Upper lobe of left lung (tissue), 6 donors: ENCODE measurements at regions not wholly inside any gene's neighbourhood (a gene's known extent, or its start where the extent isn't known, plus 50 kb on each side); places are given as distances from the start of the nearest gene placed in this dataset.

Source experiments
- ATAC-seq, 2 donors: fragments of 200-7000 bp; cut with Tn5 transposase; one replicate each; pipeline ENCODE4 v1.9.1; 2022; ENCODE audit warnings: mild to moderate bottlenecking in 2 of 2, moderate library complexity in 2 of 2; ENCODE audit not compliant: low FRiP score in 2 of 2
- DNase-seq, 2 donors: peaks; one replicate each; pipeline ENCODE4 v3.0.0-alpha.2; 2019 to 2020
- H3K27ac ChIP-seq, 4 donors: fragments of 200-600 bp; sonication (generic); one replicate each; pipeline ENCODE4 v1.5.1; 2016 to 2019
- H3K27me3 ChIP-seq, 4 donors: fragments of 200-600 bp; sonication (generic); one replicate each; pipeline ENCODE4 v1.5.1; 2017 to 2019
- H3K36me3 ChIP-seq, 4 donors: fragments of 200-600 bp; sonication (generic); one replicate each; pipeline ENCODE4 v1.5.1; 2016 to 2019
- H3K4me1 ChIP-seq, 4 donors: fragments of 200-600 bp; sonication (generic); one replicate each; pipeline ENCODE4 v1.5.1; 2018 to 2019
- H3K4me3 ChIP-seq, 4 donors: fragments of 200-600 bp; sonication (generic); one replicate each; pipeline ENCODE4 v1.5.1; 2017 to 2019; ENCODE audit warnings: mild to moderate bottlenecking in 2 of 4, moderate library complexity in 1 of 4
- H3K9me3 ChIP-seq, 4 donors: fragments of 200-600 bp; sonication (generic); one replicate each; pipeline ENCODE4 v1.5.1; 2018 to 2019
- EP300 ChIP-seq, 4 donors: sonication (generic); formaldehyde crosslinking; IDR thresholded peaks; one replicate each; pipeline ENCODE4 v1.5.1; 2017; ENCODE audit warnings: antibody characterized with exemption in 4 of 4, control low read depth in 2 of 4
- POLR2A ChIP-seq, 4 donors: fragments of 450-650 bp; IDR thresholded peaks; one replicate each; pipeline ENCODE4 v1.5.1; 2016 to 2017; ENCODE audit warnings: antibody characterized with exemption in 4 of 4, mild to moderate bottlenecking in 2 of 4
- POLR2AphosphoS5 ChIP-seq, 2 donors: sonication (generic); formaldehyde crosslinking; IDR thresholded peaks; one replicate each; pipeline ENCODE4 v1.5.1; 2017; ENCODE audit warnings: antibody characterized with exemption in 2 of 2
- WGBS, 2 donors: methylation state at CpG; one replicate each; pipeline ENCODE4 v1.1.5; 2017 to 2018; 5-methylcytosine and 5-hydroxymethylcytosine counted together
- TF ChIP-seq, protein P1 (sequence below), 6 experiments: fragments of 450-650 bp in 4 of 6; fragments of 200-600 bp in 2 of 6; sonication (generic) in 2 of 6; IDR thresholded peaks; one replicate each; pipeline ENCODE4 v1.5.1; 2016 to 2019; ENCODE audit warnings: antibody characterized with exemption in 6 of 6
- donor health status: DM: no; HTN: no; CAD: no; lungs with moderate emphysema.
- donor health status: DM: no; HTN: yes; CAD: no; lungs with severe emphysema.

DNA sequence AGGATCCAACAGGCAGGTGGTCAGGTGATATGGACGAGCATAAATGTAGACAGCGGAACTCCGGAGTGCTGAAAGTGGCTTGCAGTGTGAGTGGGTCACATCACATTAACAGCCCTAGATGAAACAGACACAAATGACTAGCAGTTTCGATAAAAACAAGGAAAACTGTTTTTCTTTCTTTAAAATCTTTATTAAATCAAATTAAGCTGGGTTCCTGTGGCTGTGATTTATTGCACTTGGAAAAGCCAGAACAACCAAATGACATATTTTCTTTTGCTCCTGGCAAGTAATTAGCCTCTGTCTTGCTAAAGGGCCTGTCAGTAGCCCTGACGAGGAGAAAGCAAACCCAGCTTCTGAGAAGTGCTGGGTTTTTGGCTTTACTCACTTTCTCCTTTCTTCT, 152.9 kb upstream of the DDX18 start:
- Histone ChIP-seq H3K9me3 (no peaks in the 10 kb centered on the region), H3K4me1 (no peaks in the 10 kb centered on the region), H3K4me3 (no peak overlapping the region), H3K27ac (no peak overlapping the region), H3K27me3 (no peaks in the 10 kb centered on the region), H3K36me3 (no peaks in the 10 kb centered on the region)
- DNase-seq (no peak), ATAC-seq (no peak)
- WGBS, 2 donors: 64 to 69% methylated on average over 5 of the region's 5 CpGs
- TF ChIP-seq EP300 (IDR thresholded peaks at IDR 0.05): no peak
- TF ChIP-seq POLR2A (IDR thresholded peaks at IDR 0.05): no peak
- TF ChIP-seq POLR2AphosphoS5 (IDR thresholded peaks at IDR 0.05): no peak
- TF ChIP-seq, protein P1, sequence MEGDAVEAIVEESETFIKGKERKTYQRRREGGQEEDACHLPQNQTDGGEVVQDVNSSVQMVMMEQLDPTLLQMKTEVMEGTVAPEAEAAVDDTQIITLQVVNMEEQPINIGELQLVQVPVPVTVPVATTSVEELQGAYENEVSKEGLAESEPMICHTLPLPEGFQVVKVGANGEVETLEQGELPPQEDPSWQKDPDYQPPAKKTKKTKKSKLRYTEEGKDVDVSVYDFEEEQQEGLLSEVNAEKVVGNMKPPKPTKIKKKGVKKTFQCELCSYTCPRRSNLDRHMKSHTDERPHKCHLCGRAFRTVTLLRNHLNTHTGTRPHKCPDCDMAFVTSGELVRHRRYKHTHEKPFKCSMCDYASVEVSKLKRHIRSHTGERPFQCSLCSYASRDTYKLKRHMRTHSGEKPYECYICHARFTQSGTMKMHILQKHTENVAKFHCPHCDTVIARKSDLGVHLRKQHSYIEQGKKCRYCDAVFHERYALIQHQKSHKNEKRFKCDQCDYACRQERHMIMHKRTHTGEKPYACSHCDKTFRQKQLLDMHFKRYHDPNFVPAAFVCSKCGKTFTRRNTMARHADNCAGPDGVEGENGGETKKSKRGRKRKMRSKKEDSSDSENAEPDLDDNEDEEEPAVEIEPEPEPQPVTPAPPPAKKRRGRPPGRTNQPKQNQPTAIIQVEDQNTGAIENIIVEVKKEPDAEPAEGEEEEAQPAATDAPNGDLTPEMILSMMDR (IDR thresholded peaks at IDR 0.05): no peak

DNA sequence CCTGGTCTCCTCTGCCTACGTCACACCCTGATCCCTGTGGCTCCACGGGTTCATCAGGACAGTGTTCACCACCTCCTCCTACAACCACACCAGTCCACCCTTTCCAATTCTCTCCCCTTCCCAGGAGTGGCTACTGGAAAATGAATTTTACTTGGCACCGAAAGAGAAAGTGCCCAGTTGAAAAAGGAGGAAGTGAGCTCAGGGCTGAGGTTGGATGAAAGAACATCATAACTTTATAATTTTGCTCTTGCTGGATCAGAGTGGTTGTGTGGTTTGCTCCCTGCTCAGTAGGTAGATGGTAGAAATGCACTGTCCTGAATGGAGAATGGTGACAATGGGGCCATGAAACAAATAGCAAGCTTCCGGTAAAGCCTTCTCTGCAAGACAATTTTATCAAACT, 140.3 kb upstream of the DDX18 start:
- no peak for ATAC-seq
- TF ChIP-seq POLR2AphosphoS5 (IDR thresholded peaks at IDR 0.05): no peak
- TF ChIP-seq, protein P1 (IDR thresholded peaks at IDR 0.05): no peak
- TF ChIP-seq POLR2A (IDR thresholded peaks at IDR 0.05): no peak
- no peak for TF ChIP-seq EP300 (IDR thresholded peaks at IDR 0.05)
- 77 to 95% methylated on average over 4 of the region's 4 CpGs for WGBS, 2 donors

DNA sequence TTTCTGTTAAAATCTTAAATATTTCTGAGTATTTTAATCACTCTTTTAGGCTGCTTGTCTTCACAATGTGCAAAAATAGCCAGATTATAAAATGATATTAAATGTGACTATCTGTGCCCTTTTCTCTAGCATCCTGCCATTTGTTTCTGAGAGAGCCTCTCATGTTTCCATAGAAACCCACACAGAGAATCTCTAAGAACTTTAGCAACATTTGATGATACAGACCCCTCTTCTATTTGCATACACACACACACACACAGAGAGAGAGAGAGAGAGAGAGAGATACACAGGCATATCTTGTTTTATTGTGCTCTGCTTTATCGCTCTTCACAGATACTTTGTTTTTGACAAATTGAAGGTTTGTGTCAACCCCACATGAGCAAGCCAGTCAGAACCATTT, 134.5 kb upstream of the DDX18 start:
- Histone ChIP-seq H3K4me1 (no peaks in the 10 kb centered on the region), H3K36me3 (no peaks in the 10 kb centered on the region), H3K27me3 (no peaks in the 10 kb centered on the region), H3K27ac (no peak overlapping the region), H3K9me3 (no peaks in the 10 kb centered on the region), H3K4me3 (no peak overlapping the region)
- no peak for ATAC-seq
- TF ChIP-seq, protein P1 (IDR thresholded peaks at IDR 0.05): no peak
- no peak for DNase-seq
- 86 to 97% methylated on average over 1 of the region's 1 CpG for WGBS, 2 donors

More for the DNA sequence above, 140.3 kb upstream of the DDX18 start:
- H3K4me1 ChIP-seq: no peaks in the 10 kb centered on the region
- no peaks in the 10 kb centered on the region for H3K36me3 ChIP-seq
- no peak overlapping the region for H3K4me3 ChIP-seq
- DNase-seq: no peak
- no peaks in the 10 kb centered on the region for H3K27me3 ChIP-seq
- H3K9me3 ChIP-seq: peaks cover 0 to 10% (median 0%) of the 10 kb centered on the region in 4 donors
- no peak overlapping the region for H3K27ac ChIP-seq

GRCh38 chr2:117684919-117685318, 129.6 kb upstream of the DDX18 start:
- TF ChIP-seq POLR2AphosphoS5 (IDR thresholded peaks at IDR 0.05) (no peak), POLR2A (IDR thresholded peaks at IDR 0.05) (no peak), EP300 (IDR thresholded peaks at IDR 0.05) (no peak)
- TF ChIP-seq, protein P1 (IDR thresholded peaks at IDR 0.05): no peak

DNA sequence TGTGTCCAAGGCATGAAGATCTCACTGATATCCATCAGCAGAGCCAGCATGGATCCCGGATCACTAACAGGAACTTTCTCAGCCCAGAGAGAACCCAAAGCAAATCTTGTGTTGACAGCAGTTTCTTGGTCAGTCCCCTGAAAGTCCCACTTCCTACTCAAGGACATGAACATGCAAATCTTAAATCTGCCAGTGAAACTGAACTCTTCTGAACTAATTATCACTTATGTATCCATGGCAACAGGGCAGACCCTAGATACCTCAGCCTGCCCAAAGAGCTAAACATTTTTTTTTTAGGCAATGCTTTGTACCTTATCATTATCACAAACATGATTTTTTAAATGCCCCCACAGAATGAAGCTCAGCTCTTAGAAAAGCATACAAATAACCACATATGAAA, 127.8 kb upstream of the DDX18 start:
- Histone ChIP-seq H3K27me3 (no peaks in the 10 kb centered on the region), H3K27ac (no peak overlapping the region), H3K4me3 (no peak overlapping the region), H3K36me3 (no peaks in the 10 kb centered on the region), H3K9me3 (no peaks in the 10 kb centered on the region), H3K4me1 (no peaks in the 10 kb centered on the region)
- no peak for TF ChIP-seq POLR2A (IDR thresholded peaks at IDR 0.05)
- TF ChIP-seq POLR2AphosphoS5 (IDR thresholded peaks at IDR 0.05): no peak
- TF ChIP-seq, protein P1 (IDR thresholded peaks at IDR 0.05): no peak
- no peak for TF ChIP-seq EP300 (IDR thresholded peaks at IDR 0.05)
- ATAC-seq (no peak), DNase-seq (no peak)
- 71 to 73% methylated on average over 1 of the region's 1 CpG for WGBS, 2 donors

More at GRCh38 chr2:117684919-117685318, 129.6 kb upstream of the DDX18 start:
- Histone ChIP-seq H3K4me1 (no peaks in the 10 kb centered on the region), H3K27me3 (no peaks in the 10 kb centered on the region), H3K27ac (no peak overlapping the region), H3K36me3 (no peaks in the 10 kb centered on the region), H3K9me3 (no peaks in the 10 kb centered on the region), H3K4me3 (no peak overlapping the region)
- WGBS, 2 donors: 84% methylated on average over 2 of the region's 2 CpGs
- DNase-seq (no peak), ATAC-seq (no peak)
